ENCODE measurements at regions not wholly inside any gene's neighbourhood (a gene's known extent, or its start where the extent isn't known, plus 50 kb on each side); places are given as distances from the start of the nearest gene placed in this dataset.

- no peak for ATAC-seq (ENCODE audit: low read depth)
- no peak overlapping the region for H3K4me3 ChIP-seq (ENCODE audit: severe bottlenecking)
- H3K27ac ChIP-seq (ENCODE audit: poor library complexity, severe bottlenecking), result no peak overlapping the region
- H3K27me3 ChIP-seq (ENCODE audit: insufficient read depth, poor library complexity, severe bottlenecking), result no peaks in the 10 kb centered on the region
- H3K4me1 ChIP-seq (ENCODE audit: insufficient read depth, poor library complexity, severe bottlenecking), result peaks cover 4% of the 10 kb centered on the region
- H3K9me3 ChIP-seq (ENCODE audit: severe bottlenecking), result no peaks in the 10 kb centered on the region
- TF ChIP-seq, protein P1, sequence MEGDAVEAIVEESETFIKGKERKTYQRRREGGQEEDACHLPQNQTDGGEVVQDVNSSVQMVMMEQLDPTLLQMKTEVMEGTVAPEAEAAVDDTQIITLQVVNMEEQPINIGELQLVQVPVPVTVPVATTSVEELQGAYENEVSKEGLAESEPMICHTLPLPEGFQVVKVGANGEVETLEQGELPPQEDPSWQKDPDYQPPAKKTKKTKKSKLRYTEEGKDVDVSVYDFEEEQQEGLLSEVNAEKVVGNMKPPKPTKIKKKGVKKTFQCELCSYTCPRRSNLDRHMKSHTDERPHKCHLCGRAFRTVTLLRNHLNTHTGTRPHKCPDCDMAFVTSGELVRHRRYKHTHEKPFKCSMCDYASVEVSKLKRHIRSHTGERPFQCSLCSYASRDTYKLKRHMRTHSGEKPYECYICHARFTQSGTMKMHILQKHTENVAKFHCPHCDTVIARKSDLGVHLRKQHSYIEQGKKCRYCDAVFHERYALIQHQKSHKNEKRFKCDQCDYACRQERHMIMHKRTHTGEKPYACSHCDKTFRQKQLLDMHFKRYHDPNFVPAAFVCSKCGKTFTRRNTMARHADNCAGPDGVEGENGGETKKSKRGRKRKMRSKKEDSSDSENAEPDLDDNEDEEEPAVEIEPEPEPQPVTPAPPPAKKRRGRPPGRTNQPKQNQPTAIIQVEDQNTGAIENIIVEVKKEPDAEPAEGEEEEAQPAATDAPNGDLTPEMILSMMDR (IDR thresholded peaks at IDR 0.05; ENCODE audit: poor library complexity, severe bottlenecking), result no peak
- no peaks in the 10 kb centered on the region for H3K36me3 ChIP-seq (ENCODE audit: low read depth)
- DNase-seq (ENCODE audit: low spot score), result no peak
Measured at GRCh38 chr1:82697965-82698364, 897.2 kb downstream of the ADGRL2 start.

- DNase-seq (ENCODE audit: low spot score), result no peak
- no peak for ATAC-seq (ENCODE audit: low read depth)
- Histone ChIP-seq H3K4me1 (ENCODE audit: insufficient read depth, poor library complexity, severe bottlenecking) (peaks cover 4% of the 10 kb centered on the region), H3K27me3 (ENCODE audit: insufficient read depth, poor library complexity, severe bottlenecking) (no peaks in the 10 kb centered on the region), H3K9me3 (ENCODE audit: severe bottlenecking) (no peaks in the 10 kb centered on the region), H3K36me3 (ENCODE audit: low read depth) (no peaks in the 10 kb centered on the region), H3K27ac (ENCODE audit: poor library complexity, severe bottlenecking) (no peak overlapping the region), H3K4me3 (ENCODE audit: severe bottlenecking) (no peak overlapping the region)
- TF ChIP-seq, protein P1 (IDR thresholded peaks at IDR 0.05; ENCODE audit: poor library complexity, severe bottlenecking), result no peak
Measured at GRCh38 chr1:82695443-82695842, 894.7 kb downstream of the ADGRL2 start.

GRCh38 chr1:82690411-82690810 is 889.7 kb downstream of the ADGRL2 start:
- no peaks in the 10 kb centered on the region for H3K9me3 ChIP-seq (ENCODE audit: severe bottlenecking)
- TF ChIP-seq, protein P1 (IDR thresholded peaks at IDR 0.05; ENCODE audit: poor library complexity, severe bottlenecking), result no peak
- DNase-seq (ENCODE audit: low spot score) (no peak), ATAC-seq (ENCODE audit: low read depth) (no peak)
- no peaks in the 10 kb centered on the region for H3K36me3 ChIP-seq (ENCODE audit: low read depth)
- no peaks in the 10 kb centered on the region for H3K4me1 ChIP-seq (ENCODE audit: insufficient read depth, poor library complexity, severe bottlenecking)
- no peak overlapping the region for H3K4me3 ChIP-seq (ENCODE audit: severe bottlenecking)
- H3K27ac ChIP-seq (ENCODE audit: poor library complexity, severe bottlenecking), result no peak overlapping the region
- H3K27me3 ChIP-seq (ENCODE audit: insufficient read depth, poor library complexity, severe bottlenecking), result no peaks in the 10 kb centered on the region

DNA sequence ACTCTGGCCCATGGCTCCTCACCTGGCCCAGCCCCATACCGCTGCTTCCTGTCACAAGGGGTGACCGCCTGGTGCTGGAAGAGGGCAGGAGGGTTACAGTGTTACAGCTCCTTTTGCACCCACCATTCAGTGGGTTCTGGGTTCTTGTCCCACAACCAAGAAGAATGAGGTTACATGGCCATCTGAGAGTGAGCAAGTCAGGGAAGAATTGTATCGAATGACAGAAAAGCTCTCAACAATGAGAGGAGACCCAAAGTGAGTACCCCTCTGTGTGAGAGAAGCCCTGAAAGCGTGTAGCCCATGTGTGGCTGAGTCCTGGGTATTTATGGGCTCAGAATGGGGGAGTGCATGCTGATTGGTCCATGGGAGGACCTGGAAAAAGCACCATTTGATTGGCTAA is 888.5 kb downstream of the ADGRL2 start:
- H3K9me3 ChIP-seq (ENCODE audit: severe bottlenecking), result no peaks in the 10 kb centered on the region

GRCh38 chr1:82686774-82687173 is 886.0 kb downstream of the ADGRL2 start:
- no peak for ATAC-seq (ENCODE audit: low read depth)
- DNase-seq (ENCODE audit: low spot score), result no peak

More for the DNA sequence above, 888.5 kb downstream of the ADGRL2 start:
- Histone ChIP-seq H3K4me3 (ENCODE audit: severe bottlenecking) (no peak overlapping the region), H3K27ac (ENCODE audit: poor library complexity, severe bottlenecking) (no peak overlapping the region), H3K4me1 (ENCODE audit: insufficient read depth, poor library complexity, severe bottlenecking) (no peaks in the 10 kb centered on the region), H3K36me3 (ENCODE audit: low read depth) (no peaks in the 10 kb centered on the region), H3K27me3 (ENCODE audit: insufficient read depth, poor library complexity, severe bottlenecking) (no peaks in the 10 kb centered on the region)
- TF ChIP-seq, protein P1 (IDR thresholded peaks at IDR 0.05; ENCODE audit: poor library complexity, severe bottlenecking), result no peak
- ATAC-seq (ENCODE audit: low read depth) (no peak), DNase-seq (ENCODE audit: low spot score) (no peak)

More at GRCh38 chr1:82686774-82687173, 886.0 kb downstream of the ADGRL2 start:
- no peaks in the 10 kb centered on the region for H3K27me3 ChIP-seq (ENCODE audit: insufficient read depth, poor library complexity, severe bottlenecking)
- no peaks in the 10 kb centered on the region for H3K4me1 ChIP-seq (ENCODE audit: insufficient read depth, poor library complexity, severe bottlenecking)
- TF ChIP-seq, protein P1 (IDR thresholded peaks at IDR 0.05; ENCODE audit: poor library complexity, severe bottlenecking), result no peak
- no peak overlapping the region for H3K4me3 ChIP-seq (ENCODE audit: severe bottlenecking)
- H3K36me3 ChIP-seq (ENCODE audit: low read depth), result no peaks in the 10 kb centered on the region
- no peak overlapping the region for H3K27ac ChIP-seq (ENCODE audit: poor library complexity, severe bottlenecking)
- H3K9me3 ChIP-seq (ENCODE audit: severe bottlenecking), result no peaks in the 10 kb centered on the region
